Mesenchymal stem cell (in vitro differentiated cells and primary cell): ENCODE measurements at regions not wholly inside any gene's neighbourhood (a gene's known extent, or its start where the extent isn't known, plus 50 kb on each side); places are given as distances from the start of the nearest gene placed in this dataset.

ENCODE experiments used
- DNase-seq: peaks from one replicate; pipeline ENCODE4 v3.0.0-alpha.2; 2013
- H2AFZ ChIP-seq: one replicate; pipeline ENCODE4 v1.6.1; 2013; ENCODE audit warnings: low read depth, mild to moderate bottlenecking, control low read depth, inconsistent platforms, low read length, moderate library complexity
- H2AK5ac ChIP-seq: 2 replicates; pipeline ENCODE4 v1.6.1; 2013; ENCODE audit warnings: low read length, moderate library complexity, mild to moderate bottlenecking, inconsistent platforms; ENCODE audit not compliant: severe bottlenecking
- H2BK120ac ChIP-seq: one replicate; pipeline ENCODE4 v1.6.1; 2013; ENCODE audit warnings: low read depth, mild to moderate bottlenecking, inconsistent platforms, low read length, moderate library complexity
- H2BK12ac ChIP-seq, 2 experiments: one replicate each; pipeline ENCODE4 v1.6.1; 2013; ENCODE audit warnings: inconsistent platforms in 2 of 2, low read length in 2 of 2, mild to moderate bottlenecking in 2 of 2, moderate library complexity in 2 of 2, control low read depth in 1 of 2
- H2BK15ac ChIP-seq: one replicate; pipeline ENCODE4 v1.6.1; 2013; ENCODE audit warnings: mild to moderate bottlenecking, low read depth, inconsistent platforms; ENCODE audit not compliant: poor library complexity, severe bottlenecking
- H2BK5ac ChIP-seq: 2 replicates; pipeline ENCODE4 v1.6.1; 2013; ENCODE audit warnings: low read depth, mild to moderate bottlenecking, low read length, control low read depth, inconsistent platforms; ENCODE audit not compliant: poor library complexity, severe bottlenecking
- H3K14ac ChIP-seq, 2 experiments: one replicate each; pipeline ENCODE4 v1.6.1; 2013; ENCODE audit warnings: inconsistent platforms in 2 of 2, low read length in 2 of 2, control low read depth in 1 of 2, mild to moderate bottlenecking in 1 of 2, moderate library complexity in 1 of 2
- H3K18ac ChIP-seq, 2 experiments: one replicate each; pipeline ENCODE4 v1.6.1; 2013; ENCODE audit warnings: inconsistent platforms in 2 of 2, low read length in 2 of 2, control low read depth in 1 of 2, low read depth in 1 of 2, mild to moderate bottlenecking in 1 of 2
- H3K23ac ChIP-seq, 2 experiments: one replicate each; pipeline ENCODE4 v1.6.1; 2013; ENCODE audit warnings: inconsistent platforms in 2 of 2, low read length in 2 of 2, mild to moderate bottlenecking in 2 of 2, moderate library complexity in 2 of 2, control low read depth in 1 of 2
- H3K27ac ChIP-seq: 2 replicates; pipeline ENCODE4 v1.5.1; 2013; ENCODE audit warnings: mild to moderate bottlenecking, moderate library complexity, low read length, control low read depth, inconsistent platforms; ENCODE audit not compliant: poor library complexity, severe bottlenecking
- H3K27me3 ChIP-seq, 2 experiments: 2 replicates each; pipeline versions ENCODE4 v1.6.1 to v1.7.0; 2013; ENCODE audit warnings: low read length in 2 of 2, mild to moderate bottlenecking in 2 of 2, moderate library complexity in 2 of 2, control low read depth in 1 of 2, inconsistent platforms in 1 of 2; ENCODE audit not compliant: control insufficient read depth in 1 of 2, insufficient read depth in 1 of 2
- H3K36me3 ChIP-seq, 2 experiments: 2 replicates each; pipeline versions ENCODE4 v1.6.1 to v1.7.0; 2013; ENCODE audit warnings: low read length in 2 of 2, control low read depth in 1 of 2, inconsistent platforms in 1 of 2, low read depth in 1 of 2, mild to moderate bottlenecking in 1 of 2; ENCODE audit not compliant: insufficient read depth in 2 of 2, control insufficient read depth in 1 of 2
- H3K4ac ChIP-seq, 2 experiments: one replicate each; pipeline ENCODE4 v1.6.1; 2013; ENCODE audit warnings: inconsistent platforms in 2 of 2, low read length in 2 of 2, mild to moderate bottlenecking in 2 of 2, moderate library complexity in 2 of 2, control low read depth in 1 of 2, low read depth in 1 of 2
- H3K4me1 ChIP-seq: 2 replicates; pipeline ENCODE4 v1.6.1; 2013; ENCODE audit warnings: low read depth, low read length, control low read depth; ENCODE audit not compliant: control insufficient read depth, insufficient read depth
- H3K4me2 ChIP-seq: 2 replicates; pipeline ENCODE4 v1.6.1; 2013; ENCODE audit warnings: low read length, mild to moderate bottlenecking, inconsistent platforms; ENCODE audit not compliant: poor library complexity, severe bottlenecking
- H3K4me3 ChIP-seq, 2 experiments: 2 replicates each; pipeline versions ENCODE4 v1.5.1 to v1.7.0; 2013; ENCODE audit warnings: low read length in 2 of 2, mild to moderate bottlenecking in 2 of 2, control low read depth in 1 of 2, low read depth in 1 of 2; ENCODE audit not compliant: insufficient read depth in 1 of 2
- H3K79me1 ChIP-seq: replicated peaks from 2 replicates; pipeline ENCODE4 v1.6.1; 2013; ENCODE audit warnings: mild to moderate bottlenecking, control low read depth, low read length, inconsistent platforms; ENCODE audit not compliant: poor library complexity, severe bottlenecking
- H3K9ac ChIP-seq: 2 replicates; pipeline ENCODE4 v1.7.0; 2013; ENCODE audit warnings: mild to moderate bottlenecking, low read length, moderate library complexity
- H3K9me3 ChIP-seq: 2 replicates; pipeline ENCODE4 v1.7.0; 2013; ENCODE audit warnings: mild to moderate bottlenecking, low read length; ENCODE audit not compliant: control insufficient read depth
- H4K8ac ChIP-seq: one replicate; pipeline ENCODE4 v1.6.1; 2013; ENCODE audit warnings: inconsistent platforms, mild to moderate bottlenecking, low read length, moderate library complexity
- H4K91ac ChIP-seq: one replicate; pipeline ENCODE4 v1.6.1; 2013; ENCODE audit warnings: mild to moderate bottlenecking, low read length, inconsistent platforms
- WGBS: methylation state at CpG from one replicate; pipeline ENCODE4 v1.1.7; 2013; ENCODE audit warnings: mixed read lengths; 5-methylcytosine and 5-hydroxymethylcytosine counted together

GRCh38 chr5:74081126-74081525 is 455.1 kb downstream of the ARHGEF28 start:
- no peak overlapping the region for H2AK5ac ChIP-seq
- no peak for DNase-seq
- no peak overlapping the region for H3K4me3 ChIP-seq
- no peaks in the 10 kb centered on the region for H3K9me3 ChIP-seq
- no peak overlapping the region for H3K23ac ChIP-seq
- H3K4ac ChIP-seq: no peak overlapping the region
- no peak overlapping the region for H3K4me2 ChIP-seq
- no peak overlapping the region for H3K14ac ChIP-seq
- no peak overlapping the region for H3K9ac ChIP-seq
- H4K91ac ChIP-seq: no peak overlapping the region
- H3K4me1 ChIP-seq: no peaks in the 10 kb centered on the region
- H2BK12ac ChIP-seq: no peak overlapping the region
- no peak overlapping the region for H2BK120ac ChIP-seq
- no peaks in the 10 kb centered on the region for H3K79me1 ChIP-seq
- H3K36me3 ChIP-seq: no peaks in the 10 kb centered on the region
- no peak overlapping the region for H2BK5ac ChIP-seq
- no peak overlapping the region for H4K8ac ChIP-seq
- no peak overlapping the region for H3K18ac ChIP-seq
- no peak overlapping the region for H2AFZ ChIP-seq
- H3K27me3 ChIP-seq: peaks cover 0 to 13% of the 10 kb centered on the region in 2 experiments
- WGBS: 88% methylated on average over 3 of the region's 5 CpGs
- no peak overlapping the region for H2BK15ac ChIP-seq
- no peak overlapping the region for H3K27ac ChIP-seq

GRCh38 chr5:74079971-74080556 is 454.1 kb downstream of the ARHGEF28 start:
- no peak for DNase-seq
- Histone ChIP-seq H4K91ac (no peak overlapping the region), H2BK5ac (no peak overlapping the region), H3K4ac (no peak overlapping the region), H2BK15ac (no peak overlapping the region), H3K4me3 (no peak overlapping the region), H3K18ac (no peak overlapping the region), H3K4me2 (no peak overlapping the region), H2AK5ac (no peak overlapping the region), H3K23ac (no peak overlapping the region), H3K36me3 (no peaks in the 10 kb centered on the region), H4K8ac (no peak overlapping the region), H2AFZ (no peak overlapping the region), H2BK12ac (no peak overlapping the region), H3K79me1 (no peaks in the 10 kb centered on the region), H3K27me3 (peaks cover 0 to 4% of the 10 kb centered on the region in 2 experiments), H3K9me3 (no peaks in the 10 kb centered on the region), H3K27ac (no peak overlapping the region), H3K9ac (no peak overlapping the region), H2BK120ac (no peak overlapping the region), H3K14ac (no peak overlapping the region), H3K4me1 (no peaks in the 10 kb centered on the region)
- WGBS: 95% methylated on average over 5 of the region's 6 CpGs

- Histone ChIP-seq H3K9ac (no peak overlapping the region), H3K4me2 (no peak overlapping the region), H3K14ac (no peak overlapping the region), H3K4me3 (no peak overlapping the region), H3K36me3 (no peaks in the 10 kb centered on the region), H3K4me1 (no peaks in the 10 kb centered on the region), H2AFZ (no peak overlapping the region), H3K9me3 (no peaks in the 10 kb centered on the region), H3K27me3 (no peaks in the 10 kb centered on the region), H3K23ac (no peak overlapping the region), H2BK120ac (no peak overlapping the region), H3K27ac (no peak overlapping the region), H2BK12ac (no peak overlapping the region), H2AK5ac (no peak overlapping the region), H3K4ac (no peak overlapping the region), H3K79me1 (no peaks in the 10 kb centered on the region), H3K18ac (no peak overlapping the region), H4K8ac (no peak overlapping the region), H2BK15ac (no peak overlapping the region), H2BK5ac (no peak overlapping the region), H4K91ac (no peak overlapping the region)
- 69% methylated on average over 5 of the region's 7 CpGs for WGBS
- DNase-seq: no peak
Observed at GRCh38 chr5:74075501-74076484, 449.8 kb downstream of the ARHGEF28 start.

GRCh38 chr5:74074111-74074510 is 448.1 kb downstream of the ARHGEF28 start:
- Histone ChIP-seq H3K9me3 (no peaks in the 10 kb centered on the region), H3K23ac (no peak overlapping the region), H3K4ac (no peak overlapping the region), H3K36me3 (no peaks in the 10 kb centered on the region), H3K4me1 (no peaks in the 10 kb centered on the region), H2BK12ac (no peak overlapping the region), H3K4me2 (no peak overlapping the region), H3K14ac (no peak overlapping the region), H2AK5ac (no peak overlapping the region), H4K91ac (no peak overlapping the region), H2BK5ac (no peak overlapping the region), H3K4me3 (no peak overlapping the region), H2BK15ac (no peak overlapping the region), H4K8ac (no peak overlapping the region), H2BK120ac (no peak overlapping the region), H3K27ac (no peak overlapping the region), H2AFZ (no peak overlapping the region), H3K27me3 (no peaks in the 10 kb centered on the region), H3K9ac (no peak overlapping the region), H3K79me1 (no peaks in the 10 kb centered on the region), H3K18ac (no peak overlapping the region)
- DNase-seq: no peak
- 82% methylated on average over 4 of the region's 7 CpGs for WGBS
